ENCODE measurements at regions not wholly inside any gene's neighbourhood (a gene's known extent, or its start where the extent isn't known, plus 50 kb on each side); places are given as distances from the start of the nearest gene placed in this dataset.

- Histone ChIP-seq H3K9ac (ENCODE audit: insufficient read depth, low read depth, low read length) (no peak overlapping the region), H2AFZ (ENCODE audit: low read length) (no peak overlapping the region), H3K9me3 (ENCODE audit: low read length) (no peaks in the 10 kb centered on the region), H3K4me1 (ENCODE audit: insufficient read depth, low read length) (no peaks in the 10 kb centered on the region), H3K4me2 (ENCODE audit: low read depth, low read length) (no peak overlapping the region), H3K36me3 (replicated peaks in 1 of 2; ENCODE audit: control insufficient read depth in 1 of 2, insufficient read depth in 2 of 2, low read length in 2 of 2) (no peaks in the 10 kb centered on the region), H3K4me3 (replicated peaks in 1 of 3; ENCODE audit: insufficient read depth in 1 of 3, low read depth in 2 of 3, low read length in 3 of 3) (no peak overlapping the region), H3K79me2 (ENCODE audit: insufficient read depth, low read length) (no peaks in the 10 kb centered on the region), H3K27me3 (ENCODE audit: control insufficient read depth in 1 of 2, insufficient read depth in 2 of 2, low read length in 2 of 2) (no peaks in the 10 kb centered on the region), H4K20me1 (ENCODE audit: insufficient read depth, low read length) (no peaks in the 10 kb centered on the region), H3K27ac (ENCODE audit: extremely low read length, insufficient read depth, low read length) (no peak overlapping the region)
- intact Hi-C loops (cut with micrococcal nuclease; ENCODE audit: unreplicated experiment) (no loop called here), in situ Hi-C loops (cut with HindIII; ENCODE audit: extremely low pct_ligation_motif_present, low pct_unique_long_range_greater_than_20kb) (no loop called here)
- 3% methylated on average over 3 of the region's 3 CpGs for WGBS (ENCODE audit: low lambda C conversion rate)
- POLR2A ChIA-PET = no interaction called here
- DNase-seq (ENCODE audit: low spot score) = no peak
- FAIRE-seq = no peak
- no TSS peak for BruUV-seq (replicated peaks)
- TF ChIP-seq KDM3A (CRISPR knock-in tag; IDR thresholded peaks at IDR 0.05; ENCODE audit: low read depth) (no peak), EZH2 (conservative IDR thresholded peaks at IDR 0.05; ENCODE audit: low read depth, low read length) (no peak), MYC (CRISPR knock-in tag; IDR thresholded peaks at IDR 0.05; ENCODE audit: borderline replicate concordance) (no peak), GATAD1 (CRISPR knock-in tag; IDR thresholded peaks at IDR 0.05) (no peak), IKZF1 (IDR thresholded peaks at IDR 0.05) (no peak)
- TF ChIP-seq, protein P1, sequence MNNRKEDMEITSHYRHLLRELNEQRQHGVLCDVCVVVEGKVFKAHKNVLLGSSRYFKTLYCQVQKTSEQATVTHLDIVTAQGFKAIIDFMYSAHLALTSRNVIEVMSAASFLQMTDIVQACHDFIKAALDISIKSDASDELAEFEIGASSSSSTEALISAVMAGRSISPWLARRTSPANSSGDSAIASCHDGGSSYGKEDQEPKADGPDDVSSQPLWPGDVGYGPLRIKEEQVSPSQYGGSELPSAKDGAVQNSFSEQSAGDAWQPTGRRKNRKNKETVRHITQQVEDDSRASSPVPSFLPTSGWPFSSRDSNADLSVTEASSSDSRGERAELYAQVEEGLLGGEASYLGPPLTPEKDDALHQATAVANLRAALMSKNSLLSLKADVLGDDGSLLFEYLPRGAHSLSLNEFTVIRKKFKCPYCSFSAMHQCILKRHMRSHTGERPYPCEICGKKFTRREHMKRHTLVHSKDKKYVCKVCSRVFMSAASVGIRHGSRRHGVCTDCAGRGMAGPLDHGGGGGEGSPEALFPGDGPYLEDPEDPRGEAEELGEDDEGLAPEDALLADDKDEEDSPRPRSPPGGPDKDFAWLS (CRISPR knock-in tag; IDR thresholded peaks at IDR 0.05; ENCODE audit: borderline replicate concordance) = no peak
- CTCF ChIA-PET (ENCODE audit: low intra/inter-chr PET ratio, low total read pairs) = no interaction called here
- ATAC-seq = no peak
These were observed 180.3 kb upstream of the LCORL start for GRCh38 chr4:18201885-18202284.

DNA sequence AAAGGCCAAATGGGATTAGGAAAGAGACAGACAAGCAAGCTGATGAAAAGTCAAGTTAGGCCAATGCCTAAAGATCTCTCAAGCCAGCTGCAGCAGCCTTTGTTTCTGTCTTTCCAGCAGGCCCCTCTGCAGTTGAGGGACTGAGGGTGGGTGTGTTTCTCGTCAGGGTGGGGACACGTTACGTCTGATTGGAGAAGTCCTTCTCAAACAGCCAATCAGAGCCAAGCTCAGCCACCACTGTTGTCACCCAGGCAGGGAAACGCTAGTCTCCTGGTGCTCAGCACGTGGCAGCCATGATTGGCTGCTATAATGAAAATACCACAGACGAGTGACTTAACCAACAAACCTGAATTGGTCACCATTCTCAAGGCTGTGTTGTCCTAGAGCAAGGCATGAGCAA lies 177.1 kb upstream of the LCORL start:
- Histone ChIP-seq H3K9ac (ENCODE audit: insufficient read depth, low read depth, low read length) (no peak overlapping the region), H3K27ac (ENCODE audit: extremely low read length, insufficient read depth, low read length) (no peak overlapping the region), H4K20me1 (ENCODE audit: insufficient read depth, low read length) (no peaks in the 10 kb centered on the region), H3K4me1 (ENCODE audit: insufficient read depth, low read length) (no peaks in the 10 kb centered on the region), H2AFZ (ENCODE audit: low read length) (no peak overlapping the region), H3K27me3 (ENCODE audit: control insufficient read depth in 1 of 2, insufficient read depth in 2 of 2, low read length in 2 of 2) (no peaks in the 10 kb centered on the region), H3K9me3 (ENCODE audit: low read length) (no peaks in the 10 kb centered on the region), H3K79me2 (ENCODE audit: insufficient read depth, low read length) (no peaks in the 10 kb centered on the region), H3K36me3 (replicated peaks in 1 of 2; ENCODE audit: control insufficient read depth in 1 of 2, insufficient read depth in 2 of 2, low read length in 2 of 2) (no peaks in the 10 kb centered on the region), H3K4me3 (replicated peaks in 1 of 3; ENCODE audit: insufficient read depth in 1 of 3, low read depth in 2 of 3, low read length in 3 of 3) (no peak overlapping the region), H3K4me2 (ENCODE audit: low read depth, low read length) (no peak overlapping the region)
- ChIA-PET POLR2A (no interaction called here), CTCF (ENCODE audit: low intra/inter-chr PET ratio, low total read pairs) (no interaction called here)
- in situ Hi-C loops (cut with HindIII; ENCODE audit: extremely low pct_ligation_motif_present, low pct_unique_long_range_greater_than_20kb) (no loop called here), intact Hi-C loops (cut with micrococcal nuclease; ENCODE audit: unreplicated experiment) (no loop called here)
- DNase-seq (ENCODE audit: low spot score) = no peak
- no TSS peak for BruUV-seq (replicated peaks)
- no peak for ATAC-seq
- 0% methylated on average over 6 of the region's 6 CpGs for WGBS (ENCODE audit: low lambda C conversion rate)
- no peak for FAIRE-seq
- TF ChIP-seq ZNF607 (CRISPR knock-in tag; IDR thresholded peaks at IDR 0.05; ENCODE audit: borderline replicate concordance) = no peak
- TF ChIP-seq SOX13 (IDR thresholded peaks at IDR 0.05) = no peak
- no peak for TF ChIP-seq SOX13 (CRISPR knock-in tag; conservative IDR thresholded peaks at IDR 0.05 in 1 of 2, IDR thresholded peaks at IDR 0.05 in 1 of 2)
- TF ChIP-seq ZNF772 (CRISPR knock-in tag; IDR thresholded peaks at IDR 0.05) = no peak
- no peak for TF ChIP-seq ZNF230 (CRISPR knock-in tag; IDR thresholded peaks at IDR 0.05)
- TF ChIP-seq RAD21 (CRISPR knock-in tag; IDR thresholded peaks at IDR 0.05) = no peak
- no peak for TF ChIP-seq ZNF232 (CRISPR knock-in tag; IDR thresholded peaks at IDR 0.05; ENCODE audit: borderline replicate concordance)
- no peak for TF ChIP-seq CREB3 (CRISPR knock-in tag; IDR thresholded peaks at IDR 0.05)
- TF ChIP-seq KLF11 (CRISPR knock-in tag; IDR thresholded peaks at IDR 0.05) = no peak

Measured in HepG2 (cell line).